ENCODE measurements at regions not wholly inside any gene's neighbourhood (a gene's known extent, or its start where the extent isn't known, plus 50 kb on each side); places are given as distances from the start of the nearest gene placed in this dataset.

GRCh38 chr2:216918088-216918680, 58.3 kb upstream of the TNP1 start:
- DNase-seq (ENCODE audit: low read depth in 4 of 4, low spot score in 3 of 4), result no peak

- no peak for DNase-seq (ENCODE audit: low read depth in 4 of 4, low spot score in 3 of 4)
These were observed 57.2 kb upstream of the TNP1 start for GRCh38 chr2:216916956-216917650.

GRCh38 chr2:216915557-216916150, 55.8 kb upstream of the TNP1 start:
- no peak for DNase-seq (ENCODE audit: low read depth in 4 of 4, low spot score in 3 of 4)

DNA sequence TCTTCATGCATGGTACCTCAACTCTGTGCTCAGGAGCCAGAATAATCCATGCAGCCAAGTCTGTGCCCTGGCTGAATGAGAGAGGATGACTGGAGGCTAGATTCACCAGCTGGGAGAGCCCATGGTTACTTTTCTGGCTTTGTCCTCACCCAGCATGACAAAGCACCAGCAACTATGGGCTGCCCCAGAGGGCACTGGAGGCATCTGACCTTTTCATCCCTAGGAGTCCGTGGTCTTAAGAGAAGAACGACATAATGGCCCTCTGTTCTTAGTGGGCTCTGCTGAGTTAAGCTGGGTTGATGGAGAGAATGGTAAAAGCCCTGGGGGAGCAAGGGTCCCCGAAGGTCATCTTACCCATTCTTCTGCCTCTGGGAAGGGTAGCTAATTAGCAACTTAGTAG, 54.6 kb upstream of the TNP1 start:
- DNase-seq (ENCODE audit: low read depth in 4 of 4, low spot score in 3 of 4), result no peak

DNA sequence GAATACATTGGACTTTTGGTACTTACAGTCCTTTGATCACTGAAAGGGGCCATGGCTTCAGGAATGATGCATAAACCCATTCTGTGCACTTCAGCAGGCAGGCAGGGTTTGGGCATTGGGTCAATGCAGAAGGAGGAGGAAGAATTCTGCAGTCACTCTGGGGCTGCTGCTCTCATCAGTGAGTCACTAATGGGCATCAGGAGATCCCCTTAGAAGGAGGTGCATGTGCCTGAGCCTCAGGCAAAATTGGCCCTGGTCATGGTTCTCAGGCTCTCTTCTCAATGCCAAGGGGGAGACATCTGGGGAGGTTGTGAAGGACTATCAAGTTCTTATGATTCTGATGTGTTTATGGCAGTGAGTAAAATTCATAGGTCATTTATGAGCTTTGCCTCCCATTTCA, 52.0 kb upstream of the TNP1 start:
- no peak for DNase-seq (ENCODE audit: low read depth in 4 of 4, low spot score in 3 of 4)

DNA sequence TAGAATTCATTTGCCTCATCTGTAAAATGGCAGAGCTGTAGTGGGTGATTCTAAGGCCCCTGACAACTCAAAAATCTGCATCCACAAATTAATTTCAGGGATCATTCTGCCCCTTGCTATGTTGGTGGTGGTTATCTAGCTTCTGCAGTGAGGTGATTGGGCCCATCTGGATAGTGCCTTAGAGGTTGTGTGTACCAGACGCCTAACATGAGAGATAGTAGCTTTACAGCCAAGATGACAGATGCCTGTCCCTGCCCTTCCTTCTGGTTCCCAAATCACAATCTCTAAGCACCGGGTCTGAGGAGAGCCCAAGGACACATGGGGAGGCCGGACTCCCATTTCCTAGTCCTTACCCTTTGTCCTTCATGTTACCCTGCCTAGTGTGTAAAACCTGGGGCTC, 51.1 kb upstream of the TNP1 start:
- DNase-seq (ENCODE audit: low read depth in 4 of 4, low spot score in 3 of 4), result no peak

DNA sequence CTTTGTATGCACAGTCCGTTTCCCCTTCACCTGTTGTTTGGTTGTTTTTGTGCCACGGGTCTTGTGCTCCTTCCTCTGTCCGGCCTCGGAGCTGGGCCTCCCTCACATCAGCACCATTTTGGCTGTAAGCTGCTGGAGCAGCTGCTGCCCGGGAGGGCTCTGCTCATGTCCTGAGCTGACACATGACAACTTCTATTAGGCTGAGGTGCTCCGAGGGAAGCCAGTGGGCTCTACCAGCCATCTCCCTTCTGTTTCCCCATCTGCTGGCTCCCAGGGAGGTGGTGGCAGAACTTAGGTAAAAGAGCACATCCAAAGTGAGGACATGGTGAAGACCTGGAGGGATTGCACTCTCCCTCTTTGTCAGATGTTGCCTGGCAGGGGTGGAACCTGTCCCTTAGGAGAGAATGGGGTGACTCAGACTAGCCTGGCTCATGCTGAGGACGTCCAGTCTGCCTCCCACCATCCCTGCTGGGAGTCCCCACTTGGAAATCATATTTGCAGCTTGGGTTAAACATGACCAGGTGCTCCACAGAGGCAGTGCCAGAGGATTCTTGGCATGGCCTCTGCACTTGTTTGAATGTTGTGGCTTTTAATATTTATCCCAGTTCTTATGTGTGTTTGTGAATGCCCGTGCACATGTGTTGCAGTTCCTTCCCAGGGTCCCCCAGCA, 49.8 kb upstream of the TNP1 start:
- no peak for DNase-seq (ENCODE audit: low read depth in 4 of 4, low spot score in 3 of 4)

Data from right renal pelvis (tissue), 4 donors.